HL-60/S4 treated with phorbol 12-myristate 13-acetate at 8.2 ng/mL for 4 days and 3 days (cell line): ENCODE measurements at regions not wholly inside any gene's neighbourhood (a gene's known extent, or its start where the extent isn't known, plus 50 kb on each side); places are given as distances from the start of the nearest gene placed in this dataset.

Experiments used
- in situ Hi-C: fragments of 300-500 bp; cut with MboI; formaldehyde crosslinking; loops from 2 replicates; pipeline ENCODE4 v1.15.0; 2022; ENCODE audit warnings: low sequenced_read_pairs

GRCh38 chr16:79814124-79814523 is 213.6 kb upstream of the MAF start:
- in situ Hi-C loops: no loop called here

DNA sequence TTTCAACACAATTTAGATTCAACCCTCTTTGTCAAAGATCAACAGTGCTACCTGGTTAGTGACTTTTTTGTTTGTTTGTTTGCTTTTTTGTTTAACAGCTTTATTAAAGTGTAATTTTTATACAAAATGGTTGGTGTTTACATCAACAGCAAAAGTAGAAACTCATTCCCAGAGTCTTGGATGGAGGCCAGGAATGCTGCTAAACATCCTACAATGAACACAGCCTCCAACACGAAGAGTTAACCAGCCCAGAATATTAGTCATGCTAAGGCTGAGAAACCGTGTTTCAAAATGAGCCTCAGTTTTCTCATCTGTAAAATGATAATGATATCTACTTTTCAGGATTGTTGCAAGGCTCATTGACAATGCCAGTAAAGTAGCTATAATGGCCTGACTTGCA is 211.0 kb upstream of the MAF start:
- in situ Hi-C loops: no loop called here

- in situ Hi-C loops: no loop called here
Observed at GRCh38 chr16:79810449-79811189, 210.1 kb upstream of the MAF start.

DNA sequence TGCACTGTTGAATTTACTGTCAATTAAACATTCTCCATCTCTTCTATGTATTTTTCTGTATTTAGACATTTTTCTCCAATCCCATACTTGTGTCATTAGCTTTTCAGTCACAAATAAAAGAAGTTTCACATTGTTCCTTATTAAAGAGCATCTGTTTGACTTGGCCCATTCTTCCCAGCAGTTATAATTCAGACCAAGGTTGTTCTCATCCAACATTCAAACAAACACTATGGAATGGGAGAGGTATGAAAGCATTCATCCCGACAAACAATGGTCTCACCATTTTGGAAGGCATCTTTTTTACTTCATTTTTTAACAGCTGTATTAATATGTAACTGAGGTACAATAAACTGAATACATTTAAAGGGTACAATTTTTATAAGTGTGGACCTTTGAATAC is 208.8 kb upstream of the MAF start:
- in situ Hi-C loops: no loop called here

DNA sequence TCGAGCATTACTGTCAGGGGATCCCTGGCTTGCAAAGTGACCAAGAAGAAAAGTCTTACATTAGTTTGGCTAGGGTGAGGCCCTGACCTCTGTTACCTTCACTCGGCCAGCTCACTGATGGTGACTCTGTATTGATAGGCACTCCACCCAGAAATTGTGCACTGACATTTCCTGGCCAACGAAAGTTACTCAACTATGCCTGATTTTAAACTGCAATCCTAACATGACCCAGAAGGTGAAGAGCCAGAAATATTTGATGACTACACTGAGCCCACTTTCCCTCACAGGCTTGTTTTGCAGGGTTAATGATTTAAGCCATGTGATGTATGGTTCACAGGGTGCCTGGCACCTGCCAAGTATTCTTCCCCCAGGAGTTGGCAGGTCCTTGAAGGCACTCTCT is 208.2 kb upstream of the MAF start:
- in situ Hi-C loops: no loop called here

GRCh38 chr16:79806757-79807156 is 206.2 kb upstream of the MAF start:
- in situ Hi-C loops: no loop called here

GRCh38 chr16:79805621-79806020 is 205.1 kb upstream of the MAF start:
- in situ Hi-C loops: no loop called here

DNA sequence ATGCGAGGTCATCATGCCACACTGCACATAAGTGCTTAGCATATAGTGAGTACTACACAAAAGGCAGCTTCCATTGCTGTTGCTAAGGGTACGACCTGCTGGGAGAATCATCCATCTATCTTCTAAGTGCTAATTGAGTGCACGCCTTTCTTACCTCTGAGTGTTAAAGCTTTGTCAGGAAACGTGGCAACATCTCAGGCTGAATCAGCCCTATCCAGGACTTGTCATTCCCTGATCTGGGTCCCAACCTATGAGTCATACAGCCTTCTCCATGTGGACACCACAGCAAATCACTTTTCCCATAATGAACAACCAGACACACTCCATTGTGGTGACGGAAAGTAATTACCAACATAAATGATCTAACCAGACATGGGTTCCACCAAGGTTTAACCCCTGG is 201.1 kb upstream of the MAF start:
- in situ Hi-C loops: no loop called here

DNA sequence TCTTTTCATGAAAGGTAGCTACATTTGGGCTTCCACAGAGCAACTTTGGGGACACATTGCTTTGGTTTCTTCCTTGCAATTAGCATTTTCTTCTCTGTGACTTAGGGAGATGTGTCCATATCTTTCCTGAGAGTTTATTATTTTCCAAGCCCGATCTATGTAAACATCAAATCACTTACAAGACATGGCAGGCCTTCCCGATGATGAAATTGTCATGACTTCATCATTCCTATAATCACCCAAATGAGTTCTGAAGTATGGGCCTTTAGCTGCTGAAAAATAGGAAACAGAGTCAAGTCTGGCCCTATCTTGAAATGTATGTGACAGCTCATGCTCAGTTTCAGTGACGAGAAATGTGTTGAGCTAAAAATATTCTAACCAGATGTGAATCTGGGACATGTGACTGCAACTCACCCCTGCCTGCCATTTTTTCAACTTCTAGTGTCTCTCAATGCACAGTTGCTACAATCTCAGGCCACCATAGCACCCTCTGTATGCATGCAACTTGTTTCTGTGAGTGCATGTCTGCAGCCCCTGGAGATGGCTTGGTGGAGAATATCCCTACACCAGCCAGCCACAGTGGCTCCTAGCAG is 199.6 kb upstream of the MAF start:
- in situ Hi-C loops: no loop called here

GRCh38 chr16:79798416-79799053 is 198.0 kb upstream of the MAF start:
- in situ Hi-C loops: loop anchor here (25.0 kb wide), 1 partner anchor 89 kb away; no protein-coding TSS in a partner anchor

- in situ Hi-C loops: loop anchor here (25.0 kb wide), 1 partner anchor 90 kb away; no protein-coding TSS in a partner anchor
Observed at GRCh38 chr16:79797486-79797885, 196.9 kb upstream of the MAF start.

DNA sequence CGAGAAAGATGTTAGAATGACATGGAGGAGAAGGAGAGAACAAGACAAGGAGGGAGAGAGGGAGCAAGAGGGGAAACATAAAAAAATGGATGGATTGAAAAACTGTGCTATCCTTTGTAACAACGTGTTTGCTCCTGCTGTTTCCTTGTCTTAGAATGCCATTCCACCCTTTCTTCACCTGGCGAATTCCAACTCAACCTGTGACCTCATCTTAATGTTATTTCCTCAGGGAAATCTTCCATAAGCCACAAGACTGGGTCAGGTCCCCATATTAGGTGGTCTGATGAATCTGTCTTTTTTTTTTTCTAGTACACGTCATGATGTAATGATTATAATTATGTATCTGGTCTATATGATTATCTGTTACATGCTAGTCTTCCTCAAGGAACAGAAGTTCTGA is 195.0 kb upstream of the MAF start:
- in situ Hi-C loops: loop anchor here (25.0 kb wide), 1 partner anchor 92 kb away; no protein-coding TSS in a partner anchor

DNA sequence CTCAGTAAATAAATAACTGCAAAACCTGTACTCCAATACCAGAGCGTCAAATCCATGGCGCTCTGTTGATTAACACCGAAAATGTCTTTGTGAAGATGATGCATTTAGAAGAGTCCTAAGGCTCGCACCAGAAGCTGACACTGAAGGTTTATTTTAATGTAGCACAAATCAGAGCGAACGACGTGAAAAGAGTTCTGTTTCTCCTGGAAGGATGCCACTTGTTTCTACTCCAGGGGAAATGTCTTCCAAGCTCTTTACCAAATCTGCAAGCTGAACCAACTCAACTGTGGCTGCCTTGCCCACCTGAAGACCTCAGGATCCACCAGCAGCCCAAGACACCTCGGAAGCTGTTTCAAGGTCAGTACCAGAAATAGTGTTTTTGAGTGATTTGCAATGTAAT is 194.4 kb upstream of the MAF start:
- in situ Hi-C loops: loop anchor here (25.0 kb wide), 1 partner anchor 92 kb away; no protein-coding TSS in a partner anchor

- in situ Hi-C loops: loop anchor here (25.0 kb wide), 1 partner anchor 94 kb away; no protein-coding TSS in a partner anchor
Observed at GRCh38 chr16:79792664-79793351, 192.3 kb upstream of the MAF start.

GRCh38 chr16:79792076-79792475 is 191.5 kb upstream of the MAF start:
- in situ Hi-C loops: loop anchor here (25.0 kb wide), 1 partner anchor 95 kb away; no protein-coding TSS in a partner anchor

- in situ Hi-C loops: loop anchor here (25.0 kb wide), 1 partner anchor 96 kb away; no protein-coding TSS in a partner anchor
Observed at GRCh38 chr16:79790854-79791253, 190.3 kb upstream of the MAF start.

DNA sequence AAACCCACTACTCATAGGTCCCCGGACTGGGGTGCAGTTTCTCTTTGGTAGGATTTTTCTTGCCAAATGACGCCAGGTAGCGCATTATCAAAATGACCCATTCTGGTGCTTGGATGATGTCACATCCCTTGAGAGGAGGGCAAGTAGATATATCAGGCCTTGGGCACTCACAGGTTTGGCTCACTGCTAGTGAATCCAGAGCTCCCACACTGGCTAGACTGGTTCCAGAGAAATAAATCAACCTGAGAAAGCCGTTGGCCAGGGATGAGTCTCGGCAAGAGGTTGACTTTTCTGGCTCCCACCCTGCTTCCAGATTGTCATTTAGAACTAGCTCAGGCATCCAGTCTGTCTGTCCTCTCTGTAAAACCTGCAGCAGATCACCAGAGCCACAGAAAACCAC is 188.4 kb upstream of the MAF start:
- in situ Hi-C loops: loop anchor here (25.0 kb wide), 1 partner anchor 98 kb away; no protein-coding TSS in a partner anchor

GRCh38 chr16:79786389-79786788 is 185.9 kb upstream of the MAF start:
- in situ Hi-C loops: loop anchor here (25.0 kb wide), 1 partner anchor 101 kb away; no protein-coding TSS in a partner anchor

- in situ Hi-C loops: loop anchor here (25.0 kb wide), 1 partner anchor 103 kb away; no protein-coding TSS in a partner anchor
Observed at GRCh38 chr16:79784007-79784406, 183.5 kb upstream of the MAF start.

- in situ Hi-C loops: loop anchor here (25.0 kb wide), 1 partner anchor 110 kb away; no protein-coding TSS in a partner anchor
Observed at GRCh38 chr16:79777679-79778078, 177.1 kb upstream of the MAF start.
